GM19372 (cell line): ENCODE measurements at regions not wholly inside any gene's neighbourhood (a gene's known extent, or its start where the extent isn't known, plus 50 kb on each side); places are given as distances from the start of the nearest gene placed in this dataset.
"Not testable (repeated sequence)": the region's sequence is repeated elsewhere in the genome, so short reads cannot be mapped to it uniquely, and the experiment has no call there.

Experiments used
- ATAC-seq: cut with Tn5 transposase; IDR thresholded peaks from one replicate; pipeline ENCODE4 v1.9.1; 2021; ENCODE audit warnings: mild to moderate bottlenecking, low read depth, moderate library complexity; ENCODE audit not compliant: unreplicated experiment

DNA sequence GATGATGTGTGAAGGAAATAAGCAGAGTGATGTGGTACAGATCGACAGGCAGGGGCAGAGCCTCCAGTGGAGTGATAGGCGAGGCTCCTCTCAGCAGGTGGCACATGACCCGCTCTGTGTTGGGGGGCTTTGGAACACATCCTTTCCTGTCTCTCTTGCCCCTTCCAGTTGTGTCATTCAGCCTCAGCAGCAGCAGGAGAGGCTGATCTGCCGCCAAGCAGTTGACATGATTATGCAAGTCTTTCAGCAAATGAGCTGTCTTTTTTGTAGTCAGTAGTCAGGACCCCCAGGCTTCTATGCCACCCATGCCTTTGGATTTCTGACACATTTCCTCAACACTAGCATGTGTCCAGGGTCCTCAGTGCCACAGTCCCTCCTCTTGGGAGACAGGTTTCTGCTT is 307.1 kb upstream of the C1orf174 start:
- ATAC-seq = no peak

DNA sequence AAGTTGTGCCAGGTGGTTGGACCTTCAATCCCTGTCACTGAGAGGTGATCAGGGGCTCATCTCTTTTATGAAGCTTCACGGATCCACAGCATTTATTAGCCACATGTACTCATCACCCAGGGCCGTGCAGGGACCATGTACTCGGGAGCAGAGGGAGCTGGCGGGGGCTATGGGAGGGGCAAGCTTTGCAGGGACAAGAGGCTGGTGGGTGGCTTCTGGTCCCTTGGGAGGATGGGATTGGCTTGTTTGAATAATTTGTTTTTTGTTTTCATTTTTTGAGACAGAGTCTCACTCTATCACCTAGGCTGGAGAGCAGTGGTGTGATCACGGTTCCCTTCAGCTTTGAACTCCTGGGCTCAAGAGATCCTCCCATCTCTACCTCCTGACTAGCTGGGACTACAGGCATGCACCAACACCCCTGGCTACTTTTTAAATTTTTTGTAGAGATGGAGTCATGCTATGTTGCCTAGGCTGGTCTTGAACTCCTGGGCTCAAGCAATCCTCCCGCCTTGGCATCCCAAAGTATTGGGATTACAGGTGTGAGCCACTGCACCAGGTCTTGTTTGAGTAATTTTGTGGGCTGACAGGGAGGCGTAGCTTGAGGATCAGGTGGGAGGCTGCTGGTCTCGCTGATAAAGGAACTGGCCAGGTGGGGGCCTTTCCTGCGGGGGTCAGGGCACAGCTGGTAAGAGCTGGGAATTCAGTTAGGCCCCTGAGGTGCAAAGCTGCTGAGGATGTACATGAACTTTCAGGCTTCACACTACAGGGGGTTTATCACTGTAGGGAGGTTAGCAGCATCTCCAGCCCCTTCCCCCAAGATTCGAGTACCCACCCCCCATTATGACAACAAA is 308.0 kb upstream of the C1orf174 start:
- no peak for ATAC-seq

DNA sequence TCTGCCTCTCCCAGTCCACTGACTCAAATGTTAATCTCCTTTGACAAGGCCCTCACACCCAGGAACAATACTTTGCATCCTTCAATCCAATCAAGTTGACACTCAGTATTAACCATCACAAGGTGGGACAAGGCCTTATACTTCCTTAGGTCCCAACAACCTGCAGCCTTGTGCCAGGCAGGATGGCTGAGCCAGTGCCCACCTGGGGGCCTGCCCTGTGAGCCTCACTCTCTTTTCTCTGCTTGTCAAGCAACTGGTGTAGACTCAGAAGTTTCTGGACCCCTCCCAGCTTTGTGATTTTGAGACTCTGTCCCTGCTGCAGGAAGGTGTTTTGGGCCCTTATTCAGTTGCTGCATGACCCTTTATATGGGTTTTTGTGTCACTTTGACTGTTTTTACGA is 310.0 kb upstream of the C1orf174 start:
- no peak for ATAC-seq

DNA sequence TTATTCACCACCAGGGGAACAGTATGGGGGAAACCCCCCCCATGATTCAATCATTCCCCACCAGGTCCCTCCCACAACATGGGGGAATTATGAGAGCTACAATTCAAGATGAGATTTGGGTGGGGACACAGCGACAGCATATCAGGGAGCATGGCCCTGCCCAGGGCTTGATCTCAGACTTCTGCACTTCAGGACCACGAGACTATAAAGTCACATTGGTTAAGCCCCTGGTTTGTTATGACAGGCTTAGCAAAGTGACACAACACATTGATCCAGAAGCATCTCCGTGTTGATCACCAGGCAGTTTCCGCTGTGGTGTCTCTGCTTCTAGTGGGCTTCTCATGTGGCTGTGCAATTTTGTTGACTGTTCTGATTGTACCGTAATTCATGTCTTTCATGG is 312.7 kb upstream of the C1orf174 start:
- no peak for ATAC-seq

DNA sequence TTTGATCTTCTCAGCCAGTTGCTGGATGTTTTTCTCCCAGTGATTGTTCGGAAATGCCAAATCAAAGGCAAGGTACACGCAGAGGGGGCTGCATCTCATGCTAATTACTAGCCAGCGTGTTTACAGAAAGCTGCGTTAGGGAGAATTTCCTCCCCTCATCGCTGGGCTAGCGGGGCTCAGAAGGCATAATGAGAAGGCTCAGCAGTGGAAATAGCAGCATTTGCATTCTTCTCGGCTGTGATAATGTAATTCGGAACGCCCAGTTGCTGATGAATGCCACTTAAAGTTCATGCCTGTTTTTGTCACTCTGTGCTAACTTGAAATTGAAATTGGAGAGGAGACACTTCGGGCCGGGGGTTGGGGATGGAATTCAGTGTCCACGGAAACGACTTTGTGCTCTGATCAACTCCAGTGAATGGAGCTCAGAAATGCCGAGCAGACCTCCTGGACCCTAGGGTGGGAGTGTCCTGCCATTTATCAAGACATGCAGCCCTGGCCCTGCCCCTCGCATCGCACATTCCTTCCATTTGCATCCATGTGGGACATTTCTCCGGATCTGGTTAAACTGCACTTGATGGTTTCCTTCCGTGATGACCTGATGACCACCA is 313.4 kb upstream of the C1orf174 start:
- no peak for ATAC-seq

DNA sequence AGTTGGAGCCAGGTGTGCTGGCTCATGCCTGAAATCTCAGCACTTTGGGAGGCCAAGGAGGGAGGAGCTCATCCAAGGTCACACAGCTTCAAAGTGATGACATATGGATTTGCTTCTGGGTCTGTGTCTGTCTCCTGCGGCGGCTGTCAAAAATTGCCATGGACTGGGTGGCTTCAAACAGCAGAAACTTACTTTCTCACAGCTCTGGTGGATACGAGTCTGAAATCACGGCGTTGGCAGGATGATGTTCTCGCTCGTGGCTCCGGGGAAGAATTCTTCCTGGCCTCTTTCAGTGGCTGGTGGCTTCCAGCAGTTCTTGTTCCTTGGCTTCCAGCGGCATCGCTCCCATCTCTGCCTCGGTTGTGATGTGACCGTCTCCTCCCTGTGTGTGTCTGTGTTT is 314.8 kb upstream of the C1orf174 start:
- ATAC-seq = no peak

DNA sequence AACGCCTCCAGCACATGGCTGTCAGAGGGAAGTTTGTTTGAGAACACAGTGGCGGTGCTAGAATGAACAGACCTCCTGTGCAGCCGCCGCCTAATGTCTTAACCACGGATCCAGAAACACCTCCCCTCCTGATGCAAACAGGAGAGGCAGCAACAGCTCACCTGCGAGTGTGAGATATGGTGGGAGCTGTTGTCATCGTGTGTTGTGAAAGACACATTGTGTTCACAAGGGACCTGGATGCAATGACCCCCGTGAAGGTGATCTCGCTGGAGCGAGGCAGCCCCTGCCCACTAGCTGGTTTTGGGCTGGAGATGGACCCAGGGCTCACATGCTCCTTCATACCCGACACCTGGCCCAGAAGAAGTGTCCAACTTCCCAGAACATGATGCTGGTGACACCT is 315.3 kb upstream of the C1orf174 start:
- ATAC-seq = no peak

DNA sequence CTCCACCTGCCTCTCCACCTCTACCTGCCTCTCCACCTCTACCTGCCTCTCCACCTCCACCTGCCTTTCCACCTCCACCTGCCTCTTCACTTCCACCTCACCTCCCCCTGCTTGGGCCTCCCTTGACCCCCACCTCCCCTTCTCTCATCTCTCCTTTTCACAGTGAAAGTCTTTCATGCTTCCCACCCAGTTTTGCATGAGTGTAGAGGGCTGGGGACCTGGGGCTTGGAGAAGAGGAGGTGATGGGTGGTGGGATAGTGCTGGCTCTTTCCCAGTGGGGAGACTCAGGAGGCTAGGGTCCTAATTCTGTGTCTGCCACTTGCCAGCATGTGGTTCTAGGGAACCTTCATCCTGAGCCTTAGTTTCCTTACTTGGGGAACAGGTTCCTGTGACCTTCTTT is 316.2 kb upstream of the C1orf174 start:
- ATAC-seq = no peak

DNA sequence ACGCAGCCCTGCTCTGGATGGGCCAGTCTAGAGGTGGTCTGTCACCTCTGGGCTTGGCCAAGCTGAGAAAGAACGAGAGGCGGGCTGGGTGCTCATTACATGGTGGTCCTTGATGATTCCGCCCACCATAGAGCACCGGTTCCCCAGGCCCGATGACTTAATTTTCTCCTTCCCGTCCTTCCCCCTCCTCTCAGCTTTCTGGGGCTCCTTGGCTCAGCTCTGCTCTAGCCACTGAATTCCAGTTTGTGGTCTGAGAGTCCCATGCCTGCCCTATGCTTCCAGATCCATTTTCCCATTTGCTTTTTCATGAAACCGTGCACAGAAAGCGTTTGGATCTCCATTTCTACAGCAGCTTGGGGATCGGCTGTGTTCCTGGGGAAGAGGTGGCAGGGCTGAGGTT is 318.5 kb upstream of the C1orf174 start:
- ATAC-seq = no peak

DNA sequence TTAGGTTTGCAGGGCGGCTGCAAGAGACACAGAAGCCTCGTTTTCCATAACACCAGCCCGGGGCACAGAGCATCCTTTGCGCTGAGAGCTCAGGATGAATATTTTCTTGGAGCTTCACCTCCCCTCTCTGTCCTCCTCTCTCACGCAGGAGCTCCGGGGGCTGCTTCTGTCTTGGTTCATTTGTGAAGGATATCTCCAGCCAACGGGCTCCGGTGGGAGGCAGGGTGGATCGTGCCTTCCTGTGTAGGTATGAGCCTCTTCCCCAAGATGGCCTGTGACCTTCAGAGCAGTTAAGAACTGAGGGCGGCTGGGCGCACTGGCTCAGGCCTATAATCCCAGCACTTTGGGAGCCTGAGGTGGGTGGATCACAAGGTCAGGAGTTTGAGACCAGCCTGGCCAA is 319.0 kb upstream of the C1orf174 start:
- ATAC-seq = no peak

DNA sequence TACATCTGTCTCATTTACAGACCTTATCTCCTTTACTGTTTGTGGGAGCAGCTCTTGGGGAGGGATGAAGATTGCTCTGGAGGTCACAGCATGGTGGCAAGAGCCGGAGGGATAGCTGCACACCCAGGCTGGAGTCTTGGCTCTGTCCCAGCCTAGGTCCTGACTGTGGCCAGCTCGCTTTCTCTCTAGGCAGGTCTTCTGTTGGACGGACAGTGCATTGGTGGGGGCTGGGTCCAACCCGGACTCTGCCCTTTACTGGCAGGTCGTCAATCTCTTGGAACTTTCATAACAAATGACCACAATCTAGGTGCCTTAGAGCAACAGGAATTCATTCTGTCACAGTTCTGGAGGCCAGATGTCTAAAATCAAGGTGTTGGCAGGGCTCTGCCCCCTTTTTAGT is 319.8 kb upstream of the C1orf174 start:
- ATAC-seq = no peak

DNA sequence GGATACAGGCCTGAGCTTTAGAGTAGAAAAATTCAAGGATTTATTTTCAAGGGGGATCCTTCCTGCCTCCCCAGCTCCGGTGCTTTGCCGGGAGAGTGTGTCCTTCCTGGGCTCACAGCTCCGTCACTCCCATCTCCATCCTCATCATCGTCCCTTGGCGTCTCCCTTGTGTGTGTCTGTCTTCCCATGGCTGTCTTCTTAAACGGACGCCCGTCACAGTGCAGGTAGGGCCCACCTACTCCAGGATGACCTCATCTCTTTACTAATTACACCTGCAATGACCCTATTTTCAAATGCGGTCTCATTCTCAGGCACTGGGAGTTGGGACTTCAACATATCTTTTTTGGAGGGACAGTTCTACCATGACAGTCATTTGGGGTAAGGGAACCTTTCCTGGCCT is 320.3 kb upstream of the C1orf174 start:
- ATAC-seq = no peak

DNA sequence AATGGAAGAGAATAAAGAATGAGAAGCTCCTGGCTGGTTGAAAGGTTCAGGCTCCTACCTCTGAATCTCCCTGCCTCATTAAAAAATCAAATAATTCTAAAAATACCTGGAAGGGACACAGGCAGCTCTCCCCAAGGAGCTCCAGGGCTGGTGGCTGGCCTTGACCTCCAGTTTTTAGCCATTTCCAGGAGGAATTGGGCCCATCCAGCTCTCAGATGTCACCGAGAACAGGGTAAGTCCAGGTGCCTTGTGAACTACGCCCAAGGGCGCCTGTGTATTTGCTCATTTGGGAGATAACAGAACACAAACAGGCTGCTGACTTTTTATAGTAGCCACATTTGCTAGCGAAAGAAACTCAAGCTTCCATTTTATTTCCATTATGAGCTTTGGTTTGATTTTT is 321.0 kb upstream of the C1orf174 start:
- no peak for ATAC-seq

DNA sequence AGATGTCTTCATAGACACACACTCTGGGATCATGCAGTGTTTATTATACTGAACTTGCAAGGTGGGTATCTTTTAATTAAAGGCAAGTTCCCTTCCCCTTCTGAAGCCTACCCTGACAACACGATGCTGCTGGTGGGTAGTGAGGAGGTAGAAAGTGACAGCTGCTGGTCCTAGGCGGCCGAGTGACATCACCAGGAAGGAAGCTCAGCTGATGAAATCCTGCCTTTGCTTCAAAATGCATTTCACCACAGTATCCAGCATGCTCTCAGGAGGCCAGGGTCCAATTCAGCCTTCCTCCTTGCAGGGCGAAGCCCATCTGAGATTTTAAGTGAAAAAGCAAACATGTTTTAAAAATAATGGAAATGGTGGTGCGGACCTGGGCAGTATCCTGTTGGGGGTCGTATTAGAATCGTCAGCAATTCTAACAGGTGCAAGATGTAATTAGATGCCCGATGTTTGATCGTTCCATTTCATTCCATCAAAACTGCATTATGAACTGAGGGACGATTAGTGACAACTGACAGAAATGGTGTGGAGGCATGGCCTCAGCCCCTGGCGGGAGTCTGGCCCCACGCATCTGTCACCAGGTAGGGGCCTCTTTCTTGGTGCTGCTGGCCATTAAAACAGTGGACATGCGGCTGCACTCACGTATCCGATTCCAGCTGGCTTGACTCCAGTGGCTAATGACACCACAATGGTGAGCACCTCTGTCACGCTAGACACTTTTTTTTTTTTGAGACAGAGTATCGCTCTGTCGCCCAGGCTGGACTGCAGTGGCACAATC is 324.8 kb upstream of the C1orf174 start:
- ATAC-seq = no peak

DNA sequence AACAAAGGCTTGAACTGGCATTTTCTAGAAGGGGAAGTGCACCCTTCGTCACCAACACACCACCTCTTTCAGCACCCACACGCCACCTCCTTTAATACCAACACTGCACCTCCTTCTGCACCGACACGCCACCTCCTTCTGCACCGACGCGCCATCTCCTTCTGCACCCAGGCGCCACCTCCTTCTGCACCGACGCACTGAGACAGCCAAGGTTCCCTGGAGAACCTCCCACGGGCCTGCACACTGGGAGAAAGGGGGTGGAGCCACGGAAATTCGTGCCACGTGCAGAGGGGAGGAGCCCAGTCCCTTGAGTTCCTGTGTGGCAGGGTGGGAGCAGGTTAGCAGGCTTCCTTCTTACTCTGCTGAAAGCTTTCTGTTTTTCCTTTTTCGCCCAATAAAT is 327.9 kb upstream of the C1orf174 start:
- ATAC-seq = no peak

DNA sequence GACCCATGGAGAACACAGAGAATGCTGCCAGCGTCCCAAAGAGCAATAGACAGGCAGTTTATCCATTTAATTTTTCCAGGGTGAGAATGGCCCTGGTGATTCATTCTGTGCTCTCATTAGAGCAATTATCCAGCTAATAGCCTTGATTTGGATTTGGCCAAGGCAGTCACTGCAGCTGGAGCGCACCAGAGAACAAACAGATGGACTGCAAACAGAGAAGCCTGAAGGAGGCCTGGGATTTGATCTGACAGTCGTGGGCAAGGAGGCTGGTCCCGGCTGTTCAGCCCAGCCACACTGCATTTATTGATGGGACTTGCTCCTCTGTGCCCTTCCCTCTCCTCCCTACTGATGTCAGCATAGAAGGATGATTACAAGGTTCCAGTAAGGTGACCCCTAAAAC is 353.9 kb upstream of the C1orf174 start:
- ATAC-seq = no peak

DNA sequence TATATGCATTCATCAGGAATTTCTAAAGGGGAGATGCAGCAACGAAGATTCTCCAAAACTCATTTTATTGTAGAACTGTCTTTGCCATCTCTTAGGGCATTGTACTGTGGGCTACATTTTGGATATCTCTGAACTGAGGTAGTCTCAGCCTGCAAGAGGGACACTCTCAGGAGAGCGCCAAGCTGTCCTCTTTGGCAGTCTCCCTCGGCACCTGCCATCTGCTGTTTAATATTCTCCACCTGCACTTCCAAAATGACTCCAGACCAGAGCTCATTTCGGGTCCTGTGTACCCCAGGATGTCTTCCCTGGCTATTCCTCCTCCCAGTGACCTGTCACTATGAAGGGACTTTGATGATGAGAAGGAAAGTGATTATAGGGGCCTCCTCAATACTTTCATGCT is 356.3 kb upstream of the C1orf174 start:
- no peak for ATAC-seq

DNA sequence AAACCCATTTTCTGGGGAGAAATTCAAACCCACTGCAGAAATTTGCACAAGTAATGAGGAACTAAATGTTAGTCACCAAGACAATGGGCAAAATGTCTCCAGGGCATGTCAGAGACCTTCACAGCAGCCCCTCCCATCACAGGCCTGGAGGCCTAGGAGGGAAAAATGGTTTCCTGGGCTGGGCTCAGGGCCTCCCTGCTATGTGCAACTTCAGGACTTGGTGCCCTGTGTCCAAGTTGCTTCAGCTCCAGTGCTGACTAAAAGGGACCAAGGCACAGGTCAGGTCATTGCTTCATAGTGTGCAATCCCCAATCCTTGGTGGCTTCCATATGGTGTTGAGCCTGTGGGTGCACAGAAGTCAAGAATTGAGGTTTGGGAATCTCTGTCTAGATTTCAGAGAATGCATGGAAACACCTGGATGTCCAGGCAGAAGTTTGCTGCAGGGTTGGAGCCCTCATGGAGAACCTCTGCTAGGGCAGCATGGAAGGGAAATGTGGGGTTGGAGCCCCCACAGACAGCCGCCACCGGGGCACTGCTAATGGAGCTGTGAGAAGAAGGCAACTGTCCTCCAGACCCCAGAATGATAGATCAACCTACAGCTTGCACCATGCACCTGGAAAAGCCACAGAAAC is 358.2 kb upstream of the C1orf174 start:
- not testable (repeated sequence) for ATAC-seq

DNA sequence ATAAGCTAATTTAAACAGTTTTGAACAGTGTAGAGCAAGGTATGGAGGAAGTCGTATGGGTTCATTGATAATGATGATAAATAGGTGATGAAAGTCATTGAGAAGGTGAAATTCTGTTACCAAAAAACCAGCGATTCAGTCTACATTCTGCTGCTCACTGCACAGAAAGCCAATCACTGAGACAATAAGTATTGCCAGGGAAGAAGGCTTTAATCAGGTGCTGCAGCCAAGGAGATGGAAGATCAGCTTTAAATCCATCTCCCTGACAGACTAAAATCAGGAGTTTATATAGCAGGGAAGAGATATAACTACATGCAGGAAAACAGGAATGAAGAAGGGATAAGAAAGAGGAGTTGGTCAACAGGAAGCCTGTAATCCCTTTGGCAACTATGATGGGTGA is 361.3 kb upstream of the C1orf174 start:
- no peak for ATAC-seq

DNA sequence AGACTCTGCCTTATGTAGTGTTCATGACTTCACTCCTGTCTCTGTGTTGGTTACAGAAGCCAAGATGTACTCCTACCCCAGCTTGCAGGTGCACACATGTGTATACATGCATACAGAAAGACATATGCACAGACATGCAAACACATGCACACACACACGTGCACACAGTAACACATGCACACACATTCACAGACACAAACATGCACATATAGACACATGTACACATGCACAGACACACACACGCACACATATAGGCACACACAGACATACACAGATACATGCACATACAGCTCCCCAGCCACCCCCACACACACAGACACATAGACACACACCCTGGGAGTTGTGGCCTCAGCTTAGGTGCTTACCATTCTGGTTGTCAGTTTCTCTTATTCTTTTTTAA is 362.6 kb upstream of the C1orf174 start:
- ATAC-seq = no peak

DNA sequence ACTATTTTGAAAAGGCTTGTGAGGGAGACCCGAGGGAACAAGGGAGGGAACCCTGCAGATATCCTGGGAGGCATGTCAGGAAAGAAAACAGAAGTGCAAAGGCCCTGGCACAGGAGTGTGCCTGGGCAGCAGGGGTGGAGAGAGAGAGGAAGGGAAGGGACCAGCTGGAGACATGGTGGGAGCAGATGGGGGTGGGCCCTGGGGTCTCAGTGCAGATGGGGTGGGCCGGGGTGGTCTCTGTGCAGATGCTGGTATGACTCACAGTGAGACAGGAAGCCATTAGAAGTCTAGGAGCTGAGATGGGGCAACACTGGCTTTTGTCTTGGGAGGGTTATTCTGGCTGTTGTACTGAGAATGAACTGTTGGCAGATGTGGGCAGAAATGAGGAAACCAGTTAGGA is 363.6 kb upstream of the C1orf174 start:
- no peak for ATAC-seq
